K562 (cell line): ENCODE measurements at regions not wholly inside any gene's neighbourhood (a gene's known extent, or its start where the extent isn't known, plus 50 kb on each side); places are given as distances from the start of the nearest gene placed in this dataset.

Experiments used
- ATAC-seq: fragments of 200-7000 bp; cut with Tn5 transposase; 3 replicates; pipeline ENCODE4 v1.9.1; 2020; ENCODE audit warnings: moderate library complexity
- BruUV-seq: library from RNA; stranded (reverse); fragments of 400-500 nt; replicated peaks from 2 replicates; lab custom pipeline; 2021; lab: Mats Ljungman, UMichigan
- CTCF ChIA-PET: fragments of 300-600 bp; formaldehyde crosslinking; extraction: SDS; loops from one replicate; lab custom pipeline; 2021; ENCODE audit warnings: low intra/inter-chr PET ratio; lab: Yijun Ruan, JAX
- POLR2A ChIA-PET: fragments of 300-600, 350-650 bp; sonication (Branson Sonifier 250); formaldehyde crosslinking; extraction: SDS; loops from one replicate; lab custom pipeline; 2021; ENCODE audit warnings: antibody characterized with exemption, inconsistent platforms; lab: Yijun Ruan, JAX
- DNase-seq, 4 experiments: peaks; one replicate each; pipeline versions ENCODE4 v3.0.0 to v3.0.0-alpha.2; 2011 to 2018; ENCODE audit warnings: low spot score in 3 of 4, mixed read lengths in 3 of 4; ENCODE audit errors: extremely low read depth in 1 of 4
- FAIRE-seq: peaks from 2 replicates; lab custom pipeline; 2011; peaks lifted over from hg19 to GRCh38; lab: Jason Lieb, UNC
- H2AFZ ChIP-seq: 2 replicates; pipeline ENCODE4 v1.6.0; 2011; ENCODE audit warnings: low read depth, low read length, control low read depth, inconsistent platforms
- H3K27ac ChIP-seq: fragments of 200-600 bp; 3 replicates; pipeline ENCODE4 v1.8.0; 2011; ENCODE audit warnings: low read depth, mild to moderate bottlenecking, control low read depth, inconsistent platforms, low read length, moderate library complexity, mixed read lengths; ENCODE audit errors: extremely low read depth
- H3K27me3 ChIP-seq, 2 experiments: fragments of 300-600 bp in 1 of 2; 2 replicates in 1 of 2; 3 replicates in 1 of 2; pipeline versions ENCODE4 v1.6.0 to v1.8.0; 2011; ENCODE audit warnings: inconsistent platforms in 2 of 2, low read length in 2 of 2, mild to moderate bottlenecking in 1 of 2, mixed read lengths in 1 of 2, moderate library complexity in 1 of 2; ENCODE audit not compliant: control insufficient read depth in 2 of 2, insufficient read depth in 2 of 2
- H3K36me3 ChIP-seq: fragments of 300-600 bp; 3 replicates; pipeline ENCODE4 v1.8.0; 2011; ENCODE audit warnings: mild to moderate bottlenecking, low read length, inconsistent platforms; ENCODE audit not compliant: control insufficient read depth, insufficient read depth
- H3K4me1 ChIP-seq, 2 experiments: fragments of 200-600 bp in 1 of 2; replicated peaks in 1 of 2; 2 replicates in 1 of 2; 3 replicates in 1 of 2; pipeline versions ENCODE4 v1.5.1 to v1.8.0; 2011; ENCODE audit warnings: inconsistent platforms in 2 of 2, low read length in 2 of 2, mild to moderate bottlenecking in 1 of 2, mixed read lengths in 1 of 2, moderate library complexity in 1 of 2; ENCODE audit not compliant: control insufficient read depth in 2 of 2, insufficient read depth in 2 of 2
- H3K4me2 ChIP-seq: 2 replicates; pipeline ENCODE4 v1.6.1; 2011; ENCODE audit warnings: low read length, control low read depth, inconsistent platforms, mixed read lengths; ENCODE audit not compliant: insufficient read depth
- H3K4me3 ChIP-seq: fragments of 200-600 bp; sonication (generic), shearing (Covaris generic); 2 replicates; pipeline ENCODE4 v1.5.1; 2016; ENCODE audit warnings: control low read depth, inconsistent platforms
- H3K79me2 ChIP-seq: fragments of 200-600 bp; 3 replicates; pipeline ENCODE4 v1.8.0; 2011; ENCODE audit warnings: low read length, inconsistent platforms; ENCODE audit not compliant: control insufficient read depth, insufficient read depth
- H3K9ac ChIP-seq, 2 experiments: 2 replicates each; pipeline versions ENCODE4 v1.6.0 to v1.6.1; 2011; ENCODE audit warnings: low read depth in 2 of 2, low read length in 2 of 2, control low read depth in 1 of 2, inconsistent platforms in 1 of 2, mild to moderate bottlenecking in 1 of 2, mixed read lengths in 1 of 2; ENCODE audit not compliant: insufficient read depth in 1 of 2
- H3K9me1 ChIP-seq: one replicate; pipeline ENCODE4 v1.6.0; 2011; ENCODE audit warnings: inconsistent platforms, mild to moderate bottlenecking, low read length, moderate library complexity; ENCODE audit not compliant: control insufficient read depth, insufficient read depth
- H3K9me3 ChIP-seq: replicated peaks from 2 replicates; pipeline ENCODE4 v1.5.1; 2011; ENCODE audit warnings: low read depth, low read length, inconsistent platforms; ENCODE audit not compliant: control insufficient read depth, insufficient read depth
- H4K20me1 ChIP-seq: replicated peaks from 2 replicates; pipeline ENCODE4 v1.6.1; 2011; ENCODE audit warnings: low read length, inconsistent platforms, mixed read lengths; ENCODE audit not compliant: control insufficient read depth, insufficient read depth
- BCL6 ChIP-seq: fragments of 250-450 bp; sonication (Bioruptor Pico); IDR thresholded peaks from 2 replicates; pipeline ENCODE4 v1.4.0; 2020
- FOXA3 ChIP-seq, 2 experiments: fragments of 450-650 bp in 1 of 2; sonication (generic) in 1 of 2; formaldehyde crosslinking; IDR thresholded peaks in 1 of 2; conservative IDR thresholded peaks in 1 of 2; 2 replicates each; pipeline versions ENCODE4 v1.4.0 to v1.8.0; 2020 to 2022; ENCODE audit warnings: mild to moderate bottlenecking in 2 of 2, missing genetic modification reagents in 1 of 2
- GATA2 ChIP-seq: sonication (generic); formaldehyde crosslinking; IDR thresholded peaks from 2 replicates; pipeline ENCODE4 v1.4.0; 2020; ENCODE audit warnings: mild to moderate bottlenecking, missing genetic modification reagents
- GTF3C2 ChIP-seq: IDR thresholded peaks from 3 replicates; pipeline ENCODE4 v1.6.1; 2011; ENCODE audit warnings: borderline replicate concordance, mild to moderate bottlenecking, moderate library complexity; ENCODE audit not compliant: insufficient read length; ENCODE audit errors: extremely low read depth
- HLTF ChIP-seq: fragments of 450-650 bp; IDR thresholded peaks from 2 replicates; pipeline ENCODE4 v1.6.1; 2016
- KAT2B ChIP-seq: IDR thresholded peaks from one replicate; pipeline ENCODE4 v1.6.1; 2012; ENCODE audit warnings: low read depth, mild to moderate bottlenecking, control low read depth, inconsistent platforms, low read length, moderate library complexity
- MBD1 ChIP-seq: fragments of 250-450 bp; sonication (Bioruptor Pico); IDR thresholded peaks from 2 replicates; pipeline ENCODE4 v1.8.0; 2022; ENCODE audit warnings: inconsistent platforms
- NFIX ChIP-seq: fragments of 250-450 bp; sonication (Bioruptor Pico); IDR thresholded peaks from 2 replicates; pipeline ENCODE4 v1.4.0; 2020; ENCODE audit warnings: low read depth, mild to moderate bottlenecking, moderate library complexity
- PTTG1 ChIP-seq: fragments of 450-650 bp; IDR thresholded peaks from 2 replicates; pipeline ENCODE4 v1.6.1; 2016; ENCODE audit warnings: low read depth, mild to moderate bottlenecking, missing genetic modification characterization, missing compliant biosample characterization
- SMARCC2 ChIP-seq: fragments of 450-650 bp; IDR thresholded peaks from 2 replicates; pipeline ENCODE4 v1.6.1; 2017; ENCODE audit warnings: antibody characterized with exemption, moderate library complexity, mild to moderate bottlenecking, low read depth
- ZNF175 ChIP-seq: fragments of 200-800 bp; sonication (Bioruptor generic); IDR thresholded peaks from 2 replicates; pipeline ENCODE4 v1.6.1; 2016; ENCODE audit warnings: low read depth, mild to moderate bottlenecking, missing genetic modification characterization, missing compliant biosample characterization
- ZSCAN29 ChIP-seq: fragments of 450-650 bp; IDR thresholded peaks from 2 replicates; pipeline ENCODE4 v1.6.1; 2017
- WGBS: fragments of 100-300 bp; shearing (Covaris generic); methylation state at CpG from one replicate; pipeline ENCODE4 v1.1.6; 2016; ENCODE audit warnings: low coverage, mixed read lengths; ENCODE audit not compliant: insufficient coverage; ENCODE audit errors: missing lambda C conversion rate; 5-methylcytosine and 5-hydroxymethylcytosine counted together
- in situ Hi-C: fragments of 300-500 bp; cut with MboI; formaldehyde crosslinking; loops from 4 replicates; pipeline ENCODE4 v1.15.0; 2018; ENCODE audit warnings: inconsistent platforms, mixed read lengths
- intact Hi-C: fragments of 100-400 bp; cut with micrococcal nuclease; formaldehyde crosslinking; loops from 2 replicates; pipeline ENCODE4 v1.14.2; 2022

- DNase-seq (no peak), ATAC-seq (no peak), FAIRE-seq (no peak)
- H3K4me2 ChIP-seq = no peak overlapping the region
- ChIA-PET CTCF (no interaction called here), POLR2A (no interaction called here)
- BruUV-seq = no TSS peak
- 1% methylated on average over 5 of the region's 5 CpGs for WGBS
- no peaks in the 10 kb centered on the region for H3K9me1 ChIP-seq
- TF ChIP-seq SMARCC2 (no peak), MBD1 (CRISPR knock-in tag) (no peak)
- no peak overlapping the region for H3K27ac ChIP-seq
- H4K20me1 ChIP-seq = no peaks in the 10 kb centered on the region
- no peaks in the 10 kb centered on the region for H3K27me3 ChIP-seq
- in situ Hi-C loops = no loop called here
- no peak overlapping the region for H2AFZ ChIP-seq
- H3K79me2 ChIP-seq = no peaks in the 10 kb centered on the region
- no peak overlapping the region for H3K4me3 ChIP-seq
- intact Hi-C loops = no loop called here
- H3K36me3 ChIP-seq = no peaks in the 10 kb centered on the region
- no peaks in the 10 kb centered on the region for H3K9me3 ChIP-seq
- H3K4me1 ChIP-seq = no peaks in the 10 kb centered on the region
- no peak overlapping the region for H3K9ac ChIP-seq
Observed at GRCh38 chr1:102336602-102337001, 339.9 kb upstream of the OLFM3 start.

- no peaks in the 10 kb centered on the region for H3K9me1 ChIP-seq
- CTCF ChIA-PET = no interaction called here
- no peak overlapping the region for H3K4me3 ChIP-seq
- H3K27me3 ChIP-seq = no peaks in the 10 kb centered on the region
- BruUV-seq = no TSS peak
- ATAC-seq = no peak
- no peak overlapping the region for H3K4me2 ChIP-seq
- H3K9ac ChIP-seq = no peak overlapping the region
- DNase-seq = no peak
- no peak overlapping the region for H3K27ac ChIP-seq
- no peaks in the 10 kb centered on the region for H3K4me1 ChIP-seq
- WGBS = 0% methylated on average over 4 of the region's 4 CpGs
- POLR2A ChIA-PET = no interaction called here
- in situ Hi-C loops = no loop called here
- H4K20me1 ChIP-seq = no peaks in the 10 kb centered on the region
- no peaks in the 10 kb centered on the region for H3K9me3 ChIP-seq
- H3K79me2 ChIP-seq = no peaks in the 10 kb centered on the region
- FAIRE-seq = no peak
- intact Hi-C loops = no loop called here
- H3K36me3 ChIP-seq = no peaks in the 10 kb centered on the region
- no peak overlapping the region for H2AFZ ChIP-seq
- TF ChIP-seq NFIX (CRISPR knock-in tag) = no peak
- TF ChIP-seq HLTF = no peak
- no peak for TF ChIP-seq BCL6 (CRISPR knock-in tag)
- TF ChIP-seq GATA2 (CRISPR knock-in tag) = no peak
- no peak for TF ChIP-seq FOXA3 (CRISPR knock-in tag; conservative IDR thresholded peaks at IDR 0.05 in 1 of 2, IDR thresholded peaks at IDR 0.05 in 1 of 2)
- TF ChIP-seq KAT2B = no peak
- TF ChIP-seq ZSCAN29 = no peak
- no peak for TF ChIP-seq PTTG1 (tag)
- no peak for TF ChIP-seq ZNF175 (CRISPR knock-in tag)
- no peak for TF ChIP-seq GTF3C2
Observed at GRCh38 chr1:102318104-102318806, 321.5 kb upstream of the OLFM3 start.
